ENCODE measurements at regions not wholly inside any gene's neighbourhood (a gene's known extent, or its start where the extent isn't known, plus 50 kb on each side); places are given as distances from the start of the nearest gene placed in this dataset.
"Not testable (repeated sequence)": the region's sequence is repeated elsewhere in the genome, so short reads cannot be mapped to it uniquely, and the experiment has no call there.

DNA sequence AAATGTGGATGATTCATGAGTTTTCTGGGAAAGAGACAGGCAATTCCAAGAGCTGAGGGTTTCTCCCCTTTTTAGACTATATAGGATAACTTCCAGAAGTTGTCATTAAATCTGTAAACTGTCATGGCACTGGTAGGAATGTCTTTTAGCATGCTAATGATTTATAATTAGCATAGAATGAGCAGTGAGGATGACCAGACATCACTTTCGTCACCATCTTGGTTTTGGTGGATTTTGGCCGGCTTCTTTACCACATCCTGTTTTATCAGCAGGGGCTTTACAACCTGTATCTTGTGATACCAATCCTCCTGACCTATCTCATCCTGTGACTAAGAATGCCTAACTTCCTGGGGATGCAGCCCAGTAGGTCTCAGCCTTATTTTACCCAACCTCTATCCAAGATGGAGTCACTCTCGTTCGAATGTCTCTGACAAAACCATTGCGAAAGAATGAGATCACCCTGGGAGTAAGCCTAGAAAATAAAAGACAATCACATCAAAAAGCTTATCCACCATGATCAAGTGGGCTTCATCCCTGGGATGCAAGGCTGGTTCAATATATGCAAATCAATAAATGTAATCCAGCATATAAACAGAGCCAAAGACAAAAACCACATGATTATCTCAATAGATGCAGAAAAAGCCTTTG is 153.6 kb upstream of the BET1 start:
- FAIRE-seq; H3K27ac ChIP-seq (ENCODE audit: extremely low read depth, low read depth, low read length); H3K4me2 ChIP-seq (ENCODE audit: insufficient read depth, low read length); H3K9me3 ChIP-seq (replicated peaks; ENCODE audit: control insufficient read depth, insufficient read depth, low read depth, low read length); H2AFZ ChIP-seq (ENCODE audit: low read depth, low read length); intact Hi-C loops (cut with micrococcal nuclease); DNase-seq (ENCODE audit: extremely low read depth in 1 of 4, low spot score in 3 of 4); H4K20me1 ChIP-seq (replicated peaks; ENCODE audit: control insufficient read depth, insufficient read depth, low read length); H3K79me2 ChIP-seq (ENCODE audit: control insufficient read depth, insufficient read depth, low read length); H3K27me3 ChIP-seq (ENCODE audit: control insufficient read depth in 2 of 2, insufficient read depth in 2 of 2, low read length in 2 of 2); H3K4me3 ChIP-seq; in situ Hi-C loops (cut with MboI); CTCF ChIA-PET (ENCODE audit: low intra/inter-chr PET ratio); H3K9me1 ChIP-seq (ENCODE audit: control insufficient read depth, insufficient read depth, low read length); POLR2A ChIA-PET; BruUV-seq (replicated peaks); H3K4me1 ChIP-seq (replicated peaks in 1 of 2; ENCODE audit: control insufficient read depth in 2 of 2, insufficient read depth in 2 of 2, low read length in 2 of 2); H3K36me3 ChIP-seq (ENCODE audit: control insufficient read depth, insufficient read depth, low read length); ATAC-seq; H3K9ac ChIP-seq (ENCODE audit: insufficient read depth in 1 of 2, low read depth in 2 of 2, low read length in 2 of 2): not testable (repeated sequence)
- 1% methylated on average over 5 of the region's 5 CpGs for WGBS (ENCODE audit: insufficient coverage, low coverage, missing lambda C conversion rate)
- peak; percentile 95 for TF ChIP-seq ZBTB17 (CRISPR knock-in tag; IDR thresholded peaks at IDR 0.05)
- TF ChIP-seq GABPA (tag; conservative IDR thresholded peaks at IDR 0.05; ENCODE audit: low read depth), result peak; percentile 33
- TF ChIP-seq ZNF583 (CRISPR knock-in tag; IDR thresholded peaks at IDR 0.05), result peak; percentile 89
- TF ChIP-seq ZNF239 (CRISPR knock-in tag; IDR thresholded peaks at IDR 0.05), result peak; percentile 82
- peak; percentile 78 for TF ChIP-seq ZNF444 (CRISPR knock-in tag; IDR thresholded peaks at IDR 0.05)
- TF ChIP-seq, protein P1, sequence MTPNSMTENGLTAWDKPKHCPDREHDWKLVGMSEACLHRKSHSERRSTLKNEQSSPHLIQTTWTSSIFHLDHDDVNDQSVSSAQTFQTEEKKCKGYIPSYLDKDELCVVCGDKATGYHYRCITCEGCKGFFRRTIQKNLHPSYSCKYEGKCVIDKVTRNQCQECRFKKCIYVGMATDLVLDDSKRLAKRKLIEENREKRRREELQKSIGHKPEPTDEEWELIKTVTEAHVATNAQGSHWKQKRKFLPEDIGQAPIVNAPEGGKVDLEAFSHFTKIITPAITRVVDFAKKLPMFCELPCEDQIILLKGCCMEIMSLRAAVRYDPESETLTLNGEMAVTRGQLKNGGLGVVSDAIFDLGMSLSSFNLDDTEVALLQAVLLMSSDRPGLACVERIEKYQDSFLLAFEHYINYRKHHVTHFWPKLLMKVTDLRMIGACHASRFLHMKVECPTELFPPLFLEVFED (CRISPR knock-in tag; conservative IDR thresholded peaks at IDR 0.05), result peak; percentile 97
- peak; percentile 93 for TF ChIP-seq ZNF23 (CRISPR knock-in tag; IDR thresholded peaks at IDR 0.05)
- TF ChIP-seq, protein P2, sequence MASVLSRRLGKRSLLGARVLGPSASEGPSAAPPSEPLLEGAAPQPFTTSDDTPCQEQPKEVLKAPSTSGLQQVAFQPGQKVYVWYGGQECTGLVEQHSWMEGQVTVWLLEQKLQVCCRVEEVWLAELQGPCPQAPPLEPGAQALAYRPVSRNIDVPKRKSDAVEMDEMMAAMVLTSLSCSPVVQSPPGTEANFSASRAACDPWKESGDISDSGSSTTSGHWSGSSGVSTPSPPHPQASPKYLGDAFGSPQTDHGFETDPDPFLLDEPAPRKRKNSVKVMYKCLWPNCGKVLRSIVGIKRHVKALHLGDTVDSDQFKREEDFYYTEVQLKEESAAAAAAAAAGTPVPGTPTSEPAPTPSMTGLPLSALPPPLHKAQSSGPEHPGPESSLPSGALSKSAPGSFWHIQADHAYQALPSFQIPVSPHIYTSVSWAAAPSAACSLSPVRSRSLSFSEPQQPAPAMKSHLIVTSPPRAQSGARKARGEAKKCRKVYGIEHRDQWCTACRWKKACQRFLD (CRISPR knock-in tag; IDR thresholded peaks at IDR 0.05), result peak; percentile 62; the same call in 1 of the 2 replicates
- peak; percentile 96 for TF ChIP-seq DMBX1 (CRISPR knock-in tag; IDR thresholded peaks at IDR 0.05; ENCODE audit: borderline replicate concordance)
- peak in 1 of 2 experiments; percentile 89; a peak in 2 of 4 replicates for TF ChIP-seq TEAD1 (CRISPR knock-in tag; IDR thresholded peaks at IDR 0.05)
- peak; percentile 91 for TF ChIP-seq ZNF253 (CRISPR knock-in tag; conservative IDR thresholded peaks at IDR 0.05)
- TF ChIP-seq, protein P3, sequence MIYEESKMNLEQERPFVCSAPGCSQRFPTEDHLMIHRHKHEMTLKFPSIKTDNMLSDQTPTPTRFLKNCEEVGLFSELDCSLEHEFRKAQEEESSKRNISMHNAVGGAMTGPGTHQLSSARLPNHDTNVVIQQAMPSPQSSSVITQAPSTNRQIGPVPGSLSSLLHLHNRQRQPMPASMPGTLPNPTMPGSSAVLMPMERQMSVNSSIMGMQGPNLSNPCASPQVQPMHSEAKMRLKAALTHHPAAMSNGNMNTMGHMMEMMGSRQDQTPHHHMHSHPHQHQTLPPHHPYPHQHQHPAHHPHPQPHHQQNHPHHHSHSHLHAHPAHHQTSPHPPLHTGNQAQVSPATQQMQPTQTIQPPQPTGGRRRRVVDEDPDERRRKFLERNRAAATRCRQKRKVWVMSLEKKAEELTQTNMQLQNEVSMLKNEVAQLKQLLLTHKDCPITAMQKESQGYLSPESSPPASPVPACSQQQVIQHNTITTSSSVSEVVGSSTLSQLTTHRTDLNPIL (CRISPR knock-in tag; IDR thresholded peaks at IDR 0.05), result peak; percentile 72; the same call in 1 of the 2 replicates
- TF ChIP-seq HIVEP1 (CRISPR knock-in tag; IDR thresholded peaks at IDR 0.05), result peak; percentile 66; the same call in 1 of the 2 replicates
- peak; percentile 74; the same call in 1 of the 2 replicates for TF ChIP-seq ZSCAN32 (CRISPR knock-in tag; IDR thresholded peaks at IDR 0.05)
- peak; percentile 90; the same call in 1 of the 2 replicates for TF ChIP-seq ZNF41 (CRISPR knock-in tag; conservative IDR thresholded peaks at IDR 0.05)
- TF ChIP-seq HDAC8 (tag; IDR thresholded peaks at IDR 0.05), result peak; percentile 92
- TF ChIP-seq GTF2A2 (tag; IDR thresholded peaks at IDR 0.05), result peak; percentile 72
- peak; percentile 80; the same call in 1 of the 2 replicates for TF ChIP-seq ZNF785 (CRISPR knock-in tag; IDR thresholded peaks at IDR 0.05)
- TF ChIP-seq ZNF589 (CRISPR knock-in tag; IDR thresholded peaks at IDR 0.05; ENCODE audit: low read depth), result peak; percentile 77; the same call in 1 of the 2 replicates
- peak; percentile 86 for TF ChIP-seq ZNF79 (CRISPR knock-in tag; IDR thresholded peaks at IDR 0.05; ENCODE audit: low read depth)
- TF ChIP-seq ZNF324 (CRISPR knock-in tag; IDR thresholded peaks at IDR 0.05), result peak; percentile 88
